ENCODE measurements at regions not wholly inside any gene's neighbourhood (a gene's known extent, or its start where the extent isn't known, plus 50 kb on each side); places are given as distances from the start of the nearest gene placed in this dataset.

DNA sequence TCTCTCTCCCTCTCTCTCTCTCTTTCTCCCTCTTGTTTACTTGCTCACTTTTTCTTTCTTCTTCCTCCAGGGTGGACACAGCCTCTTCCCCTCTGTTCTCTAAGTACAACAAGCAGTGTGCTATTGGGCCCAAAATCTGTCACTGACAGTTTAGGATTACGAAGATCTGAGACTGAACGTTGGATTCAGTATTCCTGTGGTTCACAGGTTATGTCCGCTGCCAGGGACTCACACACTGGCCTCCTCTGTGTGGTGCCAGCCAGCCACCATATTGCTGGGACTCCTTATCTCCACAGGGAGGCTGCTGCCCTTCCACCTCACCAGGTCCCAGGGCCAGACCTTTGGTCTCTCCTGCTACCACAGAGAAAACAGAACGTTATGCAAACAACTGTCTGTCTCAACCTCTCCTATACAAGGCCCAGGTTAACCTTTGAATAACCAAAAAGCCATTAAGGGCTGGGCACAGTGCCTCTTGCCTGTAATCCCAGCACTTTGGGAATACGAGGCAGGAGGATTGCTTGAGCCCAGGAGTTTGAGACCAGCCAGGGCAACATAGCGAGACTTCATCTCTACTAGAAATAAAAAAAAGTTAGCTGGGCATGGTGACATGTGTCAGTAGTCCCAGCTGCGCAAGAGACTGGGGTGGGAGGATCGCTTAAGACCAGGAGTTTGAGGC, 171.9 kb upstream of the RAB4A start:
- Histone ChIP-seq H3K4me1 (ENCODE audit: control insufficient read depth, insufficient read depth, low read length) (no peaks in the 10 kb centered on the region), H3K4me3 (ENCODE audit: low read depth in 2 of 2, low read length in 2 of 2) (no peak overlapping the region), H3K27ac (ENCODE audit: low read length) (no peak overlapping the region), H3K9me3 (ENCODE audit: control insufficient read depth, insufficient read depth, low read depth, low read length) (no peaks in the 10 kb centered on the region), H3K27me3 (ENCODE audit: control insufficient read depth, insufficient read depth, low read length) (peaks cover 6% of the 10 kb centered on the region; the same call in 1 of the 2 replicates), H3K36me3 (ENCODE audit: control insufficient read depth, insufficient read depth, low read length) (no peaks in the 10 kb centered on the region)
- ChIA-PET CTCF (no interaction called here), POLR2A (no interaction called here)
- no TSS peak for BruUV-seq (replicated peaks)
- intact Hi-C loops (cut with micrococcal nuclease; ENCODE audit: unreplicated experiment) = no loop called here
- no peak for DNase-seq (ENCODE audit: low read depth, low spot score)
- ATAC-seq = no peak
- in situ Hi-C loops (cut with HindIII; ENCODE audit: low pct_unique_long_range_greater_than_20kb, low sequenced_read_pairs) = no loop called here
- TF ChIP-seq, protein P1, sequence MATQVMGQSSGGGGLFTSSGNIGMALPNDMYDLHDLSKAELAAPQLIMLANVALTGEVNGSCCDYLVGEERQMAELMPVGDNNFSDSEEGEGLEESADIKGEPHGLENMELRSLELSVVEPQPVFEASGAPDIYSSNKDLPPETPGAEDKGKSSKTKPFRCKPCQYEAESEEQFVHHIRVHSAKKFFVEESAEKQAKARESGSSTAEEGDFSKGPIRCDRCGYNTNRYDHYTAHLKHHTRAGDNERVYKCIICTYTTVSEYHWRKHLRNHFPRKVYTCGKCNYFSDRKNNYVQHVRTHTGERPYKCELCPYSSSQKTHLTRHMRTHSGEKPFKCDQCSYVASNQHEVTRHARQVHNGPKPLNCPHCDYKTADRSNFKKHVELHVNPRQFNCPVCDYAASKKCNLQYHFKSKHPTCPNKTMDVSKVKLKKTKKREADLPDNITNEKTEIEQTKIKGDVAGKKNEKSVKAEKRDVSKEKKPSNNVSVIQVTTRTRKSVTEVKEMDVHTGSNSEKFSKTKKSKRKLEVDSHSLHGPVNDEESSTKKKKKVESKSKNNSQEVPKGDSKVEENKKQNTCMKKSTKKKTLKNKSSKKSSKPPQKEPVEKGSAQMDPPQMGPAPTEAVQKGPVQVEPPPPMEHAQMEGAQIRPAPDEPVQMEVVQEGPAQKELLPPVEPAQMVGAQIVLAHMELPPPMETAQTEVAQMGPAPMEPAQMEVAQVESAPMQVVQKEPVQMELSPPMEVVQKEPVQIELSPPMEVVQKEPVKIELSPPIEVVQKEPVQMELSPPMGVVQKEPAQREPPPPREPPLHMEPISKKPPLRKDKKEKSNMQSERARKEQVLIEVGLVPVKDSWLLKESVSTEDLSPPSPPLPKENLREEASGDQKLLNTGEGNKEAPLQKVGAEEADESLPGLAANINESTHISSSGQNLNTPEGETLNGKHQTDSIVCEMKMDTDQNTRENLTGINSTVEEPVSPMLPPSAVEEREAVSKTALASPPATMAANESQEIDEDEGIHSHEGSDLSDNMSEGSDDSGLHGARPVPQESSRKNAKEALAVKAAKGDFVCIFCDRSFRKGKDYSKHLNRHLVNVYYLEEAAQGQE (IDR thresholded peaks at IDR 0.05; ENCODE audit: insufficient read depth in 1 of 2, low read depth in 2 of 2, low read length in 1 of 2) = no peak

DNA sequence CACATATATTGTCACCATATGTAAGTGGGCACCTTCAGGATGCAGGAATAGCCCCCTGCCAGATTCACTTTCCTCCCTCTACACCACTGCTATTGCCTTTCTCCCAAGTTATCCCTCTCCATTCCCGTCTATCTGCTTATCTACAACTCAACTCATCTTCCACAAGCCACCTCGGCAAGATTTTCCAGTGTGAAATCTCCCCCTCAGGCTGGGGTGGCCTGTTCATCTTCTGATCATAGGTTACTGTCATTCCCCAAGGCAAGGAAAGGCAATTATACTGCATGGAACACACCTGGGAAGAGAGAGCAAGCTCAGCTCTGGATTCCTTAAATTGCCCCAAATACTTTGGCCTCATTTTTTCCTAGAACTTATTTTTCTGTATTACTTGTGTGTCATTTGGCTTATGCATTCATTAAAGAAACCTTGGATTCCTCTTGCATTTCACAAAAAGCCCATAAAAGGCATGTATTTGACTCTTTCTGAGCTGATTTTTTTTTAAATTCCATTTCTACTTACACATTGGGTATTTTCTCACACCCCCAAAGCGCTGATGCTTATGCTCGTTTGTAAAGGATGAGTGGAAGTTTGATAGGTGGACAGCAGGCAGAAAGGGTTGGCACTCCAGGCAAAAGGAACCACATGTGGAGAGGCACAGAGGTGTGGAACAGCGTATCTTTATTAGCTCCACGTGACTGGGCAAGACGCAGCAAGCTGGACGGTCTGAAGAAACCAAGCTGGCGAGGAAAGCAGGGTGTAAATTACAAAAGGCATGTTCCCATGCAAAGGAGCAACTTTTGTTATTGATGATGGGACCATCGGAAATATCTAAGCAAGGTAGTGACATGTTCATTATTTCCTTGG, 169.7 kb upstream of the RAB4A start:
- intact Hi-C loops (cut with micrococcal nuclease; ENCODE audit: unreplicated experiment) (no loop called here), in situ Hi-C loops (cut with HindIII; ENCODE audit: low pct_unique_long_range_greater_than_20kb, low sequenced_read_pairs) (no loop called here)
- ChIA-PET POLR2A (no interaction called here), CTCF (interaction anchor here (0.7 kb wide), 2 partner anchors 204 to 322 kb away, joined by 3 to 4 read pairs; no protein-coding TSS in a partner anchor)
- no TSS peak for BruUV-seq (replicated peaks)
- TF ChIP-seq POLR2AphosphoS5 (IDR thresholded peaks at IDR 0.05; ENCODE audit: low read depth, low read length) = no peak
- TF ChIP-seq SIN3A (IDR thresholded peaks at IDR 0.05; ENCODE audit: borderline replicate concordance, insufficient read depth, low read depth, low read length) = no peak
- TF ChIP-seq, protein P1 (IDR thresholded peaks at IDR 0.05; ENCODE audit: insufficient read depth in 1 of 2, low read depth in 2 of 2, low read length in 1 of 2) = no peak
- TF ChIP-seq TCF7L2 (IDR thresholded peaks at IDR 0.05; ENCODE audit: low read depth, low read length) = no peak
- TF ChIP-seq, protein P2, sequence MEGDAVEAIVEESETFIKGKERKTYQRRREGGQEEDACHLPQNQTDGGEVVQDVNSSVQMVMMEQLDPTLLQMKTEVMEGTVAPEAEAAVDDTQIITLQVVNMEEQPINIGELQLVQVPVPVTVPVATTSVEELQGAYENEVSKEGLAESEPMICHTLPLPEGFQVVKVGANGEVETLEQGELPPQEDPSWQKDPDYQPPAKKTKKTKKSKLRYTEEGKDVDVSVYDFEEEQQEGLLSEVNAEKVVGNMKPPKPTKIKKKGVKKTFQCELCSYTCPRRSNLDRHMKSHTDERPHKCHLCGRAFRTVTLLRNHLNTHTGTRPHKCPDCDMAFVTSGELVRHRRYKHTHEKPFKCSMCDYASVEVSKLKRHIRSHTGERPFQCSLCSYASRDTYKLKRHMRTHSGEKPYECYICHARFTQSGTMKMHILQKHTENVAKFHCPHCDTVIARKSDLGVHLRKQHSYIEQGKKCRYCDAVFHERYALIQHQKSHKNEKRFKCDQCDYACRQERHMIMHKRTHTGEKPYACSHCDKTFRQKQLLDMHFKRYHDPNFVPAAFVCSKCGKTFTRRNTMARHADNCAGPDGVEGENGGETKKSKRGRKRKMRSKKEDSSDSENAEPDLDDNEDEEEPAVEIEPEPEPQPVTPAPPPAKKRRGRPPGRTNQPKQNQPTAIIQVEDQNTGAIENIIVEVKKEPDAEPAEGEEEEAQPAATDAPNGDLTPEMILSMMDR (IDR thresholded peaks at IDR 0.05) = no peak
- Histone ChIP-seq H3K4me3 (ENCODE audit: low read depth in 2 of 2, low read length in 2 of 2) (no peak overlapping the region), H3K9me3 (ENCODE audit: control insufficient read depth, insufficient read depth, low read depth, low read length) (no peaks in the 10 kb centered on the region), H3K27me3 (ENCODE audit: control insufficient read depth, insufficient read depth, low read length) (peaks cover 11% of the 10 kb centered on the region), H3K4me1 (ENCODE audit: control insufficient read depth, insufficient read depth, low read length) (no peaks in the 10 kb centered on the region), H3K36me3 (ENCODE audit: control insufficient read depth, insufficient read depth, low read length) (no peaks in the 10 kb centered on the region), H3K27ac (ENCODE audit: low read length) (no peak overlapping the region)
- no peak for ATAC-seq
- no peak for DNase-seq (ENCODE audit: low read depth, low spot score)

Data from Panc1 (cell line).